ENCODE measurements at regions not wholly inside any gene's neighbourhood (a gene's known extent, or its start where the extent isn't known, plus 50 kb on each side); places are given as distances from the start of the nearest gene placed in this dataset.

DNA sequence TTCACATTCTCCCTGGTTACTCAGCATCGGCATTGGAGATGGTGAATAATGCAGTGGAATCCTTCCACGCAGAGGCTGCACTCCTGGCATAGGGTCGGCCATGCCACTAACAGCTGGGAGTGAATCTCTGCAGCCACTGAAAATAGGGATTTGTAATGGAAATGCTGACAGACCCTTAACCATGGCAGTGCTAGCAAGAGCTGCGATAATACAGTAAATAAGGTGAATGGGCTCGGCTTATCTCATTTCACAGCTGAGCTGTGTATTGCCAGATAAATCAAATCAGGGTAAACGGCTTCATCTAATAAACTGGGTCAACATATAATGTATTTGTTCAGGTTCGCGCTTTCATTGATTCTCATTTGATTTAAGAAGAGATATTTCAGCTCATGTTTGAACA, 156.8 kb downstream of the SLC35B3 start:
- Histone ChIP-seq H3K27me3 (ENCODE audit: control insufficient read depth in 1 of 2, insufficient read depth in 1 of 2, low read length in 2 of 2) (no peaks in the 10 kb centered on the region), H3K4ac (ENCODE audit: low read depth in 1 of 2, low read length in 2 of 2) (no peak overlapping the region), H3K36me3 (ENCODE audit: control insufficient read depth in 1 of 2, insufficient read depth in 2 of 2, low read depth in 1 of 2, low read length in 2 of 2) (no peaks in the 10 kb centered on the region), H3K18ac (ENCODE audit: low read depth in 1 of 2, low read length in 2 of 2) (no peak overlapping the region), H3K23ac (ENCODE audit: low read length in 2 of 2) (no peak overlapping the region), H3K14ac (ENCODE audit: low read length in 2 of 2) (no peak overlapping the region), H2BK15ac (ENCODE audit: low read depth, poor library complexity, severe bottlenecking) (no peak overlapping the region), H2BK12ac (ENCODE audit: low read length in 2 of 2) (no peak overlapping the region), H3K9me3 (ENCODE audit: control insufficient read depth, low read length) (no peaks in the 10 kb centered on the region), H3K4me3 (ENCODE audit: insufficient read depth in 1 of 2, low read depth in 1 of 2, low read length in 2 of 2) (no peak overlapping the region), H3K79me1 (replicated peaks; ENCODE audit: low read length, poor library complexity, severe bottlenecking) (no peaks in the 10 kb centered on the region), H4K8ac (ENCODE audit: low read length) (no peak overlapping the region), H3K9ac (ENCODE audit: low read length) (no peak overlapping the region), H2BK120ac (ENCODE audit: low read depth, low read length) (no peak overlapping the region), H3K27ac (ENCODE audit: low read length, poor library complexity, severe bottlenecking) (no peak overlapping the region), H2AFZ (ENCODE audit: low read depth, low read length) (no peak overlapping the region), H2AK5ac (ENCODE audit: low read length, severe bottlenecking) (no peak overlapping the region), H3K4me1 (ENCODE audit: control insufficient read depth, insufficient read depth, low read depth, low read length) (peaks cover 3% of the 10 kb centered on the region), H2BK5ac (ENCODE audit: low read depth, low read length, poor library complexity, severe bottlenecking) (no peak overlapping the region), H4K91ac (ENCODE audit: low read length) (no peak overlapping the region), H3K4me2 (ENCODE audit: low read length, poor library complexity, severe bottlenecking) (no peak overlapping the region)
- 79% methylated on average over 6 of the region's 8 CpGs for WGBS
- DNase-seq = no peak

DNA sequence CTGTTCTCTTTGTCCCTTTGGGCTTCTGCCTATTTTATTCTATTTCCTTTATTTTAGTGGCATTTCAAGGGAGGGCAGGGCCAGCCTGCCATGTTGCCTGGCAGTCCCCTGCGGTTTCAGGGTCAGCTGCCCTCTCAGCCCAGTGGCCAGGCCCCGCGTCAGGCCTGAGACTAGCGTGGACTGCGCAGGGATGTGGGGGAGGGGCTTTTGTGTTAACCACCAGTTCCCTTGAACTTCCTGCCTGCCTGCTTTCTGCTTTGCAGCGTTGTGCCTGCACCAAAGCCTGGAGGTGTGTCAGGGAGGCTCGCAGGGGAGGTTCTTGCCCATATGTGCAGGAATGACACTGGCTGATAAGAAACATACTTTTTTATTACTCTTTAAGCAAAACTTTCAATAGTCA, 157.6 kb downstream of the SLC35B3 start:
- Histone ChIP-seq H2AFZ (ENCODE audit: low read depth, low read length) (no peak overlapping the region), H4K91ac (ENCODE audit: low read length) (no peak overlapping the region), H3K9me3 (ENCODE audit: control insufficient read depth, low read length) (no peaks in the 10 kb centered on the region), H3K9ac (ENCODE audit: low read length) (no peak overlapping the region), H2BK12ac (ENCODE audit: low read length in 2 of 2) (no peak overlapping the region), H2BK120ac (ENCODE audit: low read depth, low read length) (no peak overlapping the region), H4K8ac (ENCODE audit: low read length) (no peak overlapping the region), H3K14ac (ENCODE audit: low read length in 2 of 2) (no peak overlapping the region), H3K4me3 (ENCODE audit: insufficient read depth in 1 of 2, low read depth in 1 of 2, low read length in 2 of 2) (no peak overlapping the region), H2BK15ac (ENCODE audit: low read depth, poor library complexity, severe bottlenecking) (no peak overlapping the region), H3K36me3 (ENCODE audit: control insufficient read depth in 1 of 2, insufficient read depth in 2 of 2, low read depth in 1 of 2, low read length in 2 of 2) (no peaks in the 10 kb centered on the region), H3K4ac (ENCODE audit: low read depth in 1 of 2, low read length in 2 of 2) (no peak overlapping the region), H3K27ac (ENCODE audit: low read length, poor library complexity, severe bottlenecking) (no peak overlapping the region), H2BK5ac (ENCODE audit: low read depth, low read length, poor library complexity, severe bottlenecking) (no peak overlapping the region), H2AK5ac (ENCODE audit: low read length, severe bottlenecking) (no peak overlapping the region), H3K79me1 (replicated peaks; ENCODE audit: low read length, poor library complexity, severe bottlenecking) (no peaks in the 10 kb centered on the region), H3K4me1 (ENCODE audit: control insufficient read depth, insufficient read depth, low read depth, low read length) (peaks cover 3% of the 10 kb centered on the region), H3K4me2 (ENCODE audit: low read length, poor library complexity, severe bottlenecking) (no peak overlapping the region), H3K27me3 (ENCODE audit: control insufficient read depth in 1 of 2, insufficient read depth in 1 of 2, low read length in 2 of 2) (no peaks in the 10 kb centered on the region), H3K23ac (ENCODE audit: low read length in 2 of 2) (no peak overlapping the region), H3K18ac (ENCODE audit: low read depth in 1 of 2, low read length in 2 of 2) (no peak overlapping the region)
- 52% methylated on average over 5 of the region's 7 CpGs for WGBS
- DNase-seq = no peak

DNA sequence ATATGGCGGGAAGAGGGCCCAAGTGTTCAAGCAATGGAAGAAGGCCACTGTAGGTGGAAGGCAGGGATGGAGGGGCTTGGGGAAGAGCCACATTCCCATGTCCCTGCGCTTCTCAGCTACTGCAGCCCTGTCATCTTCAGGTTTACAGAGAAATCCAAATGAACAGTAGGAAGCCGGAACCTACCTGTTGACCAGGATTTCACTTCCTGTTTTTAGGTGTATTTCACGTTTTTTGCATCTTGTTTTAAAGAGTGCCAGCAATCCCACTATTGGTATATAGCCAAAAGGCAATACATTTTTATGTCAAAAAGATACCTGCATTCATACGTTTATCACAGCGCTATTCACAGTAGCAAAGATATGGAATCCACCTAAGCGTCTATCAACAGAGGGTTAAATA, 159.2 kb downstream of the SLC35B3 start:
- H3K36me3 ChIP-seq (ENCODE audit: control insufficient read depth in 1 of 2, insufficient read depth in 2 of 2, low read depth in 1 of 2, low read length in 2 of 2) = no peaks in the 10 kb centered on the region
- DNase-seq = no peak
- H3K23ac ChIP-seq (ENCODE audit: low read length in 2 of 2) = no peak overlapping the region
- no peak overlapping the region for H3K18ac ChIP-seq (ENCODE audit: low read depth in 1 of 2, low read length in 2 of 2)
- H2BK5ac ChIP-seq (ENCODE audit: low read depth, low read length, poor library complexity, severe bottlenecking) = no peak overlapping the region
- no peaks in the 10 kb centered on the region for H3K9me3 ChIP-seq (ENCODE audit: control insufficient read depth, low read length)
- H2BK120ac ChIP-seq (ENCODE audit: low read depth, low read length) = no peak overlapping the region
- 85% methylated on average over 7 of the region's 7 CpGs for whole genome bisulfite sequencing
- H2BK12ac ChIP-seq (ENCODE audit: low read length in 2 of 2) = no peak overlapping the region
- H3K9ac ChIP-seq (ENCODE audit: low read length) = no peak overlapping the region
- no peak overlapping the region for H4K91ac ChIP-seq (ENCODE audit: low read length)
- no peaks in the 10 kb centered on the region for H3K79me1 ChIP-seq (replicated peaks; ENCODE audit: low read length, poor library complexity, severe bottlenecking)
- H3K4me3 ChIP-seq (ENCODE audit: insufficient read depth in 1 of 2, low read depth in 1 of 2, low read length in 2 of 2) = no peak overlapping the region
- H3K14ac ChIP-seq (ENCODE audit: low read length in 2 of 2) = no peak overlapping the region
- no peak overlapping the region for H3K4ac ChIP-seq (ENCODE audit: low read depth in 1 of 2, low read length in 2 of 2)
- no peak overlapping the region for H4K8ac ChIP-seq (ENCODE audit: low read length)
- H3K4me1 ChIP-seq (ENCODE audit: control insufficient read depth, insufficient read depth, low read depth, low read length) = peaks cover 3% of the 10 kb centered on the region
- H2AFZ ChIP-seq (ENCODE audit: low read depth, low read length) = no peak overlapping the region
- H3K27ac ChIP-seq (ENCODE audit: low read length, poor library complexity, severe bottlenecking) = no peak overlapping the region
- no peak overlapping the region for H2BK15ac ChIP-seq (ENCODE audit: low read depth, poor library complexity, severe bottlenecking)
- H3K4me2 ChIP-seq (ENCODE audit: low read length, poor library complexity, severe bottlenecking) = no peak overlapping the region
- H3K27me3 ChIP-seq (ENCODE audit: control insufficient read depth in 1 of 2, insufficient read depth in 1 of 2, low read length in 2 of 2) = no peaks in the 10 kb centered on the region
- no peak overlapping the region for H2AK5ac ChIP-seq (ENCODE audit: low read length, severe bottlenecking)

DNA sequence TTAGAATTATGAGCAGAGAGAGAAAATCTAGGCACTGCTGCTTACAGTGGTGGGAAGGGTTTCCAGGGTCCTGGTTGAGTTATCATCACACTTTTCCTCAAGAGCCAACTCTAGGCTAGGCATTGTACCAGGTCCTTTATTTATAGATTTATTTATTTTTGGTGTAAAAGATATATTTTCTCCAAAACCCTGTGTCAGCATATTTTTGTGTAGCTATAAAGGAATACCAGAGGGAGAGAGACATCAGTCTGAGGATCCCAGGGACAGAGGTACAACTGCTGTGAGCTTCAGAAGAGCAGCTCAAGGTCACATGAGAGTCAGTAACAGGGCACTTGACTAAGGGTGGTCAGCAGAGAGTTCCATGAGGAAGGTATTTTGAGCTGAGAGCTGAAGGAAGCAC, 159.7 kb downstream of the SLC35B3 start:
- Histone ChIP-seq H3K36me3 (ENCODE audit: control insufficient read depth in 1 of 2, insufficient read depth in 2 of 2, low read depth in 1 of 2, low read length in 2 of 2) (no peaks in the 10 kb centered on the region), H2BK15ac (ENCODE audit: low read depth, poor library complexity, severe bottlenecking) (no peak overlapping the region), H3K14ac (ENCODE audit: low read length in 2 of 2) (no peak overlapping the region), H3K27ac (ENCODE audit: low read length, poor library complexity, severe bottlenecking) (no peak overlapping the region), H2AFZ (ENCODE audit: low read depth, low read length) (no peak overlapping the region), H3K23ac (ENCODE audit: low read length in 2 of 2) (no peak overlapping the region), H4K91ac (ENCODE audit: low read length) (no peak overlapping the region), H3K27me3 (ENCODE audit: control insufficient read depth in 1 of 2, insufficient read depth in 1 of 2, low read length in 2 of 2) (no peaks in the 10 kb centered on the region), H3K9ac (ENCODE audit: low read length) (no peak overlapping the region), H2BK120ac (ENCODE audit: low read depth, low read length) (no peak overlapping the region), H3K9me3 (ENCODE audit: control insufficient read depth, low read length) (no peaks in the 10 kb centered on the region), H4K8ac (ENCODE audit: low read length) (no peak overlapping the region), H3K4me2 (ENCODE audit: low read length, poor library complexity, severe bottlenecking) (no peak overlapping the region), H3K18ac (ENCODE audit: low read depth in 1 of 2, low read length in 2 of 2) (no peak overlapping the region), H2AK5ac (ENCODE audit: low read length, severe bottlenecking) (no peak overlapping the region), H3K4me3 (ENCODE audit: insufficient read depth in 1 of 2, low read depth in 1 of 2, low read length in 2 of 2) (no peak overlapping the region), H2BK5ac (ENCODE audit: low read depth, low read length, poor library complexity, severe bottlenecking) (no peak overlapping the region), H2BK12ac (ENCODE audit: low read length in 2 of 2) (no peak overlapping the region), H3K79me1 (replicated peaks; ENCODE audit: low read length, poor library complexity, severe bottlenecking) (no peaks in the 10 kb centered on the region), H3K4me1 (ENCODE audit: control insufficient read depth, insufficient read depth, low read depth, low read length) (peaks cover 3% of the 10 kb centered on the region), H3K4ac (ENCODE audit: low read depth in 1 of 2, low read length in 2 of 2) (no peak overlapping the region)
- no peak for DNase-seq

All from mesenchymal stem cell (in vitro differentiated cells and primary cell).